Epithelial cell of prostate (primary cell): ENCODE measurements at regions not wholly inside any gene's neighbourhood (a gene's known extent, or its start where the extent isn't known, plus 50 kb on each side); places are given as distances from the start of the nearest gene placed in this dataset.
"Not testable (repeated sequence)": the region's sequence is repeated elsewhere in the genome, so short reads cannot be mapped to it uniquely, and the experiment has no call there.

ENCODE experiments used
- DNase-seq: peaks from one replicate; pipeline ENCODE4 v3.0.0-alpha.2; 2011; ENCODE audit warnings: low read depth, low spot score
- H3K27ac ChIP-seq: fragments of 450-650 bp; 2 replicates; pipeline ENCODE4 v1.5.1; 2017; ENCODE audit warnings: mild to moderate bottlenecking

GRCh38 chr11:96506953-96507354 is 117.1 kb downstream of the JRKL start:
- no peak for DNase-seq
- no peak overlapping the region for H3K27ac ChIP-seq

- no peak overlapping the region for H3K27ac ChIP-seq
- no peak for DNase-seq
These were observed 119.0 kb downstream of the JRKL start for GRCh38 chr11:96508861-96509260.

GRCh38 chr11:96520939-96521338 is 131.1 kb downstream of the JRKL start:
- DNase-seq: no peak
- no peak overlapping the region for H3K27ac ChIP-seq

- no peak for DNase-seq
- H3K27ac ChIP-seq: no peak overlapping the region
These were observed 133.8 kb downstream of the JRKL start for GRCh38 chr11:96523656-96524055.

GRCh38 chr11:96524475-96524874 is 134.7 kb downstream of the JRKL start:
- H3K27ac ChIP-seq: no peak overlapping the region
- no peak for DNase-seq

GRCh38 chr11:96530473-96530872 is 140.7 kb downstream of the JRKL start:
- DNase-seq: no peak
- no peak overlapping the region for H3K27ac ChIP-seq

- no peak overlapping the region for H3K27ac ChIP-seq
These were observed 148.3 kb downstream of the JRKL start for GRCh38 chr11:96538104-96538503.

GRCh38 chr11:96538622-96539021 is 148.8 kb downstream of the JRKL start:
- DNase-seq: no peak
- no peak overlapping the region for H3K27ac ChIP-seq

More at GRCh38 chr11:96538104-96538503, 148.3 kb downstream of the JRKL start:
- no peak for DNase-seq

- no peak for DNase-seq
These were observed 151.1 kb downstream of the JRKL start for GRCh38 chr11:96540875-96541274.

GRCh38 chr11:96543177-96543576 is 153.4 kb downstream of the JRKL start:
- H3K27ac ChIP-seq: no peak overlapping the region
- no peak for DNase-seq

More at GRCh38 chr11:96540875-96541274, 151.1 kb downstream of the JRKL start:
- H3K27ac ChIP-seq: no peak overlapping the region

GRCh38 chr11:96545192-96545591 is 155.4 kb downstream of the JRKL start:
- H3K27ac ChIP-seq, DNase-seq: not testable (repeated sequence)

- DNase-seq: no peak
- H3K27ac ChIP-seq: no peak overlapping the region
These were observed 161.3 kb downstream of the JRKL start for GRCh38 chr11:96551136-96551535.

GRCh38 chr11:96554236-96554820 is 164.5 kb downstream of the JRKL start:
- no peak for DNase-seq
- no peak overlapping the region for H3K27ac ChIP-seq

GRCh38 chr11:96555826-96556225 is 166.0 kb downstream of the JRKL start:
- DNase-seq, H3K27ac ChIP-seq: not testable (repeated sequence)

GRCh38 chr11:96560727-96561126 is 170.9 kb downstream of the JRKL start:
- DNase-seq, H3K27ac ChIP-seq: not testable (repeated sequence)

- no peak overlapping the region for H3K27ac ChIP-seq
- no peak for DNase-seq
These were observed 177.4 kb downstream of the JRKL start for GRCh38 chr11:96567176-96567575.

- H3K27ac ChIP-seq: no peak overlapping the region
These were observed 177.9 kb downstream of the JRKL start for GRCh38 chr11:96567667-96568066.

GRCh38 chr11:96576383-96576782 is 186.6 kb downstream of the JRKL start:
- no peak for DNase-seq
- H3K27ac ChIP-seq: no peak overlapping the region

More at GRCh38 chr11:96567667-96568066, 177.9 kb downstream of the JRKL start:
- DNase-seq: no peak

GRCh38 chr11:96578379-96578778 is 188.6 kb downstream of the JRKL start:
- no peak for DNase-seq

GRCh38 chr11:96579656-96580055 is 189.8 kb downstream of the JRKL start:
- no peak for DNase-seq
- H3K27ac ChIP-seq: no peak overlapping the region

More at GRCh38 chr11:96578379-96578778, 188.6 kb downstream of the JRKL start:
- H3K27ac ChIP-seq: no peak overlapping the region

- H3K27ac ChIP-seq: no peak overlapping the region
- no peak for DNase-seq
These were observed 190.7 kb downstream of the JRKL start for GRCh38 chr11:96580476-96581040.
